H9 (cell line): ENCODE measurements at regions not wholly inside any gene's neighbourhood (a gene's known extent, or its start where the extent isn't known, plus 50 kb on each side); places are given as distances from the start of the nearest gene placed in this dataset.
"Not testable (repeated sequence)": the region's sequence is repeated elsewhere in the genome, so short reads cannot be mapped to it uniquely, and the experiment has no call there.

Source experiments
- DNase-seq: peaks from one replicate; pipeline ENCODE4 v3.0.0-alpha.2; 2017
- H2AFZ ChIP-seq: one replicate; pipeline ENCODE4 v1.6.1; 2013; ENCODE audit warnings: mild to moderate bottlenecking, low read length, control low read depth, moderate library complexity
- H2AK5ac ChIP-seq: 2 replicates; pipeline ENCODE4 v1.6.1; 2013; ENCODE audit warnings: low read length, control low read depth, mixed read lengths; ENCODE audit not compliant: insufficient read length
- H2BK120ac ChIP-seq: one replicate; pipeline ENCODE4 v1.6.1; 2013; ENCODE audit warnings: low read depth, mild to moderate bottlenecking, low read length, control low read depth, inconsistent platforms; ENCODE audit not compliant: poor library complexity, severe bottlenecking
- H2BK12ac ChIP-seq: 2 replicates; pipeline ENCODE4 v1.6.1; 2013; ENCODE audit warnings: low read length, control low read depth, mixed read lengths, low read depth; ENCODE audit not compliant: insufficient read length
- H2BK15ac ChIP-seq: 2 replicates; pipeline ENCODE4 v1.6.1; 2013; ENCODE audit warnings: low read depth, low read length, control low read depth
- H2BK20ac ChIP-seq: one replicate; pipeline ENCODE4 v1.6.1; 2013; ENCODE audit warnings: low read depth, mild to moderate bottlenecking, low read length, control low read depth, inconsistent platforms; ENCODE audit not compliant: poor library complexity, severe bottlenecking
- H2BK5ac ChIP-seq: 2 replicates; pipeline ENCODE4 v1.6.1; 2013; ENCODE audit warnings: low read length, control low read depth, mixed read lengths; ENCODE audit not compliant: insufficient read length
- H3K14ac ChIP-seq: 2 replicates; pipeline ENCODE4 v1.6.1; 2013; ENCODE audit warnings: low read length, control low read depth; ENCODE audit not compliant: insufficient read depth
- H3K18ac ChIP-seq: 2 replicates; pipeline ENCODE4 v1.6.1; 2013; ENCODE audit warnings: low read depth, mild to moderate bottlenecking, mixed read lengths, low read length, control low read depth; ENCODE audit not compliant: insufficient read length
- H3K23ac ChIP-seq: 2 replicates; pipeline ENCODE4 v1.6.1; 2013; ENCODE audit warnings: low read length, control low read depth, mixed read lengths, low read depth; ENCODE audit not compliant: insufficient read length
- H3K23me2 ChIP-seq: 2 replicates; pipeline ENCODE4 v1.6.1; 2013; ENCODE audit warnings: low read depth, mild to moderate bottlenecking, mixed read lengths, low read length, control low read depth; ENCODE audit not compliant: insufficient read length, poor library complexity, severe bottlenecking
- H3K27ac ChIP-seq: 2 replicates; pipeline ENCODE4 v1.5.1; 2013; ENCODE audit warnings: low read length, control low read depth, mixed read lengths, low read depth; ENCODE audit not compliant: insufficient read length
- H3K27me3 ChIP-seq: 2 replicates; pipeline ENCODE4 v1.6.1; 2013; ENCODE audit warnings: low read length, control low read depth, inconsistent platforms; ENCODE audit not compliant: insufficient read depth
- H3K4ac ChIP-seq: 2 replicates; pipeline ENCODE4 v1.6.1; 2013; ENCODE audit warnings: low read depth, mild to moderate bottlenecking, control low read depth, inconsistent platforms, low read length, moderate library complexity
- H3K4me1 ChIP-seq: 2 replicates; pipeline ENCODE4 v1.6.1; 2013; ENCODE audit warnings: low read length, control low read depth, inconsistent platforms; ENCODE audit not compliant: insufficient read depth
- H3K4me2 ChIP-seq: 2 replicates; pipeline ENCODE4 v1.6.1; 2013; ENCODE audit warnings: low read length, control low read depth, mixed read lengths; ENCODE audit not compliant: insufficient read length, insufficient read depth
- H3K56ac ChIP-seq: 2 replicates; pipeline ENCODE4 v1.6.1; 2013; ENCODE audit warnings: low read depth, mild to moderate bottlenecking, mixed read lengths, low read length, control low read depth; ENCODE audit not compliant: insufficient read length
- H3K79me1 ChIP-seq: 2 replicates; pipeline ENCODE4 v1.6.1; 2013; ENCODE audit warnings: low read depth, mild to moderate bottlenecking, moderate library complexity, low read length, control low read depth, inconsistent platforms; ENCODE audit not compliant: insufficient read depth, poor library complexity, severe bottlenecking
- H3K79me2 ChIP-seq: 2 replicates; pipeline ENCODE4 v1.6.1; 2013; ENCODE audit warnings: low read length, control low read depth, inconsistent platforms; ENCODE audit not compliant: insufficient read depth
- H3K9ac ChIP-seq: 2 replicates; pipeline ENCODE4 v1.6.1; 2013; ENCODE audit warnings: low read length, control low read depth, mixed read lengths; ENCODE audit not compliant: insufficient read length; ENCODE audit errors: extremely low read depth
- H3K9me3 ChIP-seq: one replicate; pipeline ENCODE4 v1.6.1; 2013; ENCODE audit warnings: low read depth, low read length, inconsistent platforms; ENCODE audit not compliant: control insufficient read depth
- H3T11ph ChIP-seq: one replicate; pipeline ENCODE4 v1.6.1; 2013; ENCODE audit warnings: mild to moderate bottlenecking, low read length, control low read depth, inconsistent platforms
- H4K20me1 ChIP-seq: one replicate; pipeline ENCODE4 v1.6.1; 2013; ENCODE audit not compliant: control insufficient read depth, insufficient read length, insufficient read depth
- H4K5ac ChIP-seq: 2 replicates; pipeline ENCODE4 v1.6.1; 2013; ENCODE audit warnings: low read depth, mild to moderate bottlenecking, mixed read lengths, low read length, control low read depth; ENCODE audit not compliant: insufficient read length
- H4K8ac ChIP-seq: replicated peaks from 2 replicates; pipeline ENCODE4 v1.6.1; 2013; ENCODE audit warnings: low read length, control low read depth, mixed read lengths, low read depth; ENCODE audit not compliant: insufficient read length
- H4K91ac ChIP-seq: 2 replicates; pipeline ENCODE4 v1.6.1; 2013; ENCODE audit warnings: low read depth, mild to moderate bottlenecking, moderate library complexity, mixed read lengths, low read length, control low read depth; ENCODE audit not compliant: insufficient read length
- H3K27ac Mint-ChIP-seq, 3 experiments: 2 replicates in 2 of 3; 3 replicates in 1 of 3; pipeline ENCODE4 v1.8.0; 2020 to 2021; ENCODE audit warnings: mixed read lengths in 3 of 3, mild to moderate bottlenecking in 1 of 3, moderate library complexity in 1 of 3
- H3K27me3 Mint-ChIP-seq: 2 replicates; pipeline ENCODE4 v1.8.0; 2021; ENCODE audit warnings: low read depth, mild to moderate bottlenecking, moderate library complexity, mixed read lengths
- H3K36me3 Mint-ChIP-seq, 3 experiments: 2 replicates in 2 of 3; 3 replicates in 1 of 3; pipeline ENCODE4 v1.8.0; 2020 to 2021; ENCODE audit warnings: low read depth in 3 of 3, mixed read lengths in 3 of 3; ENCODE audit not compliant: insufficient read depth in 1 of 3
- H3K4me1 Mint-ChIP-seq, 2 experiments: 2 replicates each; pipeline ENCODE4 v1.8.0; 2020; ENCODE audit warnings: mixed read lengths in 2 of 2
- H3K4me3 Mint-ChIP-seq, 2 experiments: 2 replicates in 1 of 2; 3 replicates in 1 of 2; pipeline ENCODE4 v1.8.0; 2020 to 2021; ENCODE audit warnings: mild to moderate bottlenecking in 2 of 2, mixed read lengths in 2 of 2, moderate library complexity in 1 of 2
- H3K9me3 Mint-ChIP-seq, 2 experiments: 2 replicates in 1 of 2; 3 replicates in 1 of 2; pipeline ENCODE4 v1.8.0; 2020; ENCODE audit warnings: mild to moderate bottlenecking in 2 of 2, mixed read lengths in 2 of 2, moderate library complexity in 1 of 2
- CTCF ChIP-seq: fragments of 200-600 bp; sonication (generic); conservative IDR thresholded peaks from 3 replicates; pipeline ENCODE4 v1.8.0; 2021; ENCODE audit warnings: antibody characterized with exemption, mild to moderate bottlenecking
- WGBS: extraction: QIAGEN DNeasy Blood & Tissue Kit; methylation state at CpG from one replicate; pipeline ENCODE4 v1.1.7; 2013; ENCODE audit warnings: missing lambda C conversion rate, low lambda C conversion rate, mixed read lengths; ENCODE audit not compliant: insufficient read length; ENCODE audit errors: extremely low coverage; 5-methylcytosine and 5-hydroxymethylcytosine counted together

- Histone ChIP-seq H3K4me2 (no peak overlapping the region), H3T11ph (no peak overlapping the region), H3K4me1 (peaks cover 2% of the 10 kb centered on the region; the same call in 1 of the 2 replicates), H4K20me1 (no peaks in the 10 kb centered on the region), H2AK5ac (no peak overlapping the region), H2AFZ (no peak overlapping the region), H4K91ac (no peak overlapping the region), H3K9me3 (no peaks in the 10 kb centered on the region), H4K5ac (no peak overlapping the region), H2BK120ac (no peak overlapping the region), H3K56ac (no peak overlapping the region), H3K23me2 (peaks cover 2% of the 10 kb centered on the region), H3K27ac (no peak overlapping the region), H3K79me1 (no peaks in the 10 kb centered on the region), H2BK12ac (no peak overlapping the region), H2BK15ac (no peak overlapping the region), H3K79me2 (no peaks in the 10 kb centered on the region), H3K27me3 (no peaks in the 10 kb centered on the region; the same call in 1 of the 2 replicates), H3K14ac (no peak overlapping the region), H2BK5ac (no peak overlapping the region), H3K9ac (no peak overlapping the region), H4K8ac (no peak overlapping the region), H3K18ac (no peak overlapping the region), H3K23ac (no peak overlapping the region), H2BK20ac (no peak overlapping the region), H3K4ac (no peak overlapping the region)
- Mint-ChIP-seq H3K27ac (no peak overlapping the region), H3K4me1 (peaks cover 31 to 32% of the 10 kb centered on the region in 2 experiments), H3K4me3 (no peak overlapping the region), H3K9me3 (no peaks in the 10 kb centered on the region), H3K27me3 (peaks cover 12% of the 10 kb centered on the region), H3K36me3 (no peaks in the 10 kb centered on the region)
- no CpG with 5 or more reads among the region's 24 CpGs for WGBS
- no peak for DNase-seq
- no peak for TF ChIP-seq CTCF
Measured at GRCh38 chr5:1636981-1637638, 113.3 kb upstream of the LPCAT1 start.

- not testable (repeated sequence) for H3K56ac ChIP-seq, H3K27ac ChIP-seq, H4K8ac ChIP-seq, H4K20me1 ChIP-seq, H2BK120ac ChIP-seq, H3K23ac ChIP-seq, H3K27ac Mint-ChIP-seq, H3K27me3 ChIP-seq, H3K79me2 ChIP-seq, H3K4me2 ChIP-seq, DNase-seq, H2AFZ ChIP-seq, H2AK5ac ChIP-seq, H2BK12ac ChIP-seq, H2BK5ac ChIP-seq, H3K27me3 Mint-ChIP-seq, H3K4ac ChIP-seq, H3K23me2 ChIP-seq, H4K91ac ChIP-seq, H4K5ac ChIP-seq, H3K36me3 Mint-ChIP-seq, H3K18ac ChIP-seq, H3T11ph ChIP-seq, H2BK20ac ChIP-seq, H2BK15ac ChIP-seq, H3K79me1 ChIP-seq, H3K4me1 ChIP-seq, H3K9me3 Mint-ChIP-seq, H3K9me3 ChIP-seq, H3K14ac ChIP-seq, H3K9ac ChIP-seq
- H3K4me1 Mint-ChIP-seq = peaks cover 24 to 25% of the 10 kb centered on the region in 2 experiments
- H3K4me3 Mint-ChIP-seq = peak overlapping the region in 1 of 2 experiments; percentile 8; a peak in 1 of 5 replicates
- WGBS = no CpG with 5 or more reads among the region's 21 CpGs
Measured at GRCh38 chr5:1636208-1636770, 112.5 kb upstream of the LPCAT1 start.
